ENCODE measurements at regions not wholly inside any gene's neighbourhood (a gene's known extent, or its start where the extent isn't known, plus 50 kb on each side); places are given as distances from the start of the nearest gene placed in this dataset.
"Not testable (repeated sequence)": the region's sequence is repeated elsewhere in the genome, so short reads cannot be mapped to it uniquely, and the experiment has no call there.

DNA sequence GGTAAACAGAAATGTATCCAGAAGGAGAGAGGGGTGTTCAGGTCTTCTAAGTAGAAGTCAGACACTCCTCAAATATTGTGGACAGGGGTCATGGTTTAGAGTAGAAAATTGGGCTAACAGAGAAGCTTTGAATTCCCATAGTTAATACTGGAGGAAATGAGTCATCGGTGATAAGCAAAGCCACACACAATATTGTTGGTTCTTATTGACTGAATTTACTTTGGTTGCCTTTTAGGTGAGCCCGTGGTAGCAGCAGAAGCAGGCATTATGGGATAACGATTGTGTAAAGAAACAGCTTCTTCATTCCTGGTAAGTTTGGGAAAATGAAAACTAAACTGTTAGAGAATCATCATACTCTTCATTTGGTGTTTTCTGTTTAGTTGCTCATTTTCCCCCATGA, 110.2 kb upstream of the VKORC1L1 start:
- TF ChIP-seq, protein P1, sequence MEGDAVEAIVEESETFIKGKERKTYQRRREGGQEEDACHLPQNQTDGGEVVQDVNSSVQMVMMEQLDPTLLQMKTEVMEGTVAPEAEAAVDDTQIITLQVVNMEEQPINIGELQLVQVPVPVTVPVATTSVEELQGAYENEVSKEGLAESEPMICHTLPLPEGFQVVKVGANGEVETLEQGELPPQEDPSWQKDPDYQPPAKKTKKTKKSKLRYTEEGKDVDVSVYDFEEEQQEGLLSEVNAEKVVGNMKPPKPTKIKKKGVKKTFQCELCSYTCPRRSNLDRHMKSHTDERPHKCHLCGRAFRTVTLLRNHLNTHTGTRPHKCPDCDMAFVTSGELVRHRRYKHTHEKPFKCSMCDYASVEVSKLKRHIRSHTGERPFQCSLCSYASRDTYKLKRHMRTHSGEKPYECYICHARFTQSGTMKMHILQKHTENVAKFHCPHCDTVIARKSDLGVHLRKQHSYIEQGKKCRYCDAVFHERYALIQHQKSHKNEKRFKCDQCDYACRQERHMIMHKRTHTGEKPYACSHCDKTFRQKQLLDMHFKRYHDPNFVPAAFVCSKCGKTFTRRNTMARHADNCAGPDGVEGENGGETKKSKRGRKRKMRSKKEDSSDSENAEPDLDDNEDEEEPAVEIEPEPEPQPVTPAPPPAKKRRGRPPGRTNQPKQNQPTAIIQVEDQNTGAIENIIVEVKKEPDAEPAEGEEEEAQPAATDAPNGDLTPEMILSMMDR (IDR thresholded peaks at IDR 0.05), result not testable (repeated sequence)
- not testable (repeated sequence) for TF ChIP-seq POLR2AphosphoS5, POLR2A (IDR thresholded peaks at IDR 0.05)

Data from transverse colon (tissue), 4 donors.